HCEC 1CT (cell line): ENCODE measurements at regions not wholly inside any gene's neighbourhood (a gene's known extent, or its start where the extent isn't known, plus 50 kb on each side); places are given as distances from the start of the nearest gene placed in this dataset.
"Not testable (repeated sequence)": the region's sequence is repeated elsewhere in the genome, so short reads cannot be mapped to it uniquely, and the experiment has no call there.

Experiments
- DNase-seq: peaks from one replicate; pipeline ENCODE4 v3.0.0-alpha.2; 2017

DNA sequence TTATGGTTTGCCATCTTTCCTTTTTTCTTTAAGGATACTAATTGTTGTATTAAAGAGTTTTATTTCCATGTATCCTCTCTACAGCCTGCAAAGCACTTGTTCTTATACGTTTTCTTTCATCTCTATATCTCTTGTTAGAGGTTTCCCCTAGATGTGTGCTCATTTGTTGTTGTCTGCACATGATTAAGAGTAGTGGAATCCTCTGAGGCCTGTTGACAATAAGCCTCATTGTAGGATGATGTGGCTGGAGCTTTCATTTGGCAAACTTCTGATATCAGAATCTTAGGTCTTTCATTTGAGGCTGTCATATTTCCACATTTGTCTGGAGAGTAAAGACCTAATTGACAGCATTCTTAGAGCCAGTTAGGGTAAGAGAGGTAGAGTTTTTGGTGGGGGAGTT lies 506.0 kb downstream of the DIPK2A start:
- no peak for DNase-seq

DNA sequence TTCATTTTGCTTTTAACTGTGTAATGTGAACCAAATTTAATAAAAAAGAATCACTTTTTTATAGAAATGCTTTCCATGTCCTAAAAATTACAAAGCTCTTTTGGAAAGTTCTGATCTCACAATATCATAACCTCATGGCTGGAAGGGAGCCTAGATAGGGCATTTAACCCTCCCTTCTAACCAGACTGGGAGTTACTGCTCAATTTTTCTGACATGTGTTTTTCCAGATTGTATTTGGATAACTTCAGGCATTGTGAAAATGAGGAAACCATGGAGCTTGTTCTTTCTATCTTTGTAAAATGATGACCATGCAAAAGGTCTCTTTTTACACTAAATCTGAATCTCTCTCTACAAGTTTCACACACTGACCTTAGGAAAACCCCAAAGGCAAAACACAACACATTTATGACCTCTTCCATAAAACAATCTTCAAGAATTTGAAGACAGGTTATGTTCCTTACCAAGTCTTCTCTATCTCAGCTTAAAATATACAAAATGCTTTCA lies 508.8 kb downstream of the DIPK2A start:
- no peak for DNase-seq

DNA sequence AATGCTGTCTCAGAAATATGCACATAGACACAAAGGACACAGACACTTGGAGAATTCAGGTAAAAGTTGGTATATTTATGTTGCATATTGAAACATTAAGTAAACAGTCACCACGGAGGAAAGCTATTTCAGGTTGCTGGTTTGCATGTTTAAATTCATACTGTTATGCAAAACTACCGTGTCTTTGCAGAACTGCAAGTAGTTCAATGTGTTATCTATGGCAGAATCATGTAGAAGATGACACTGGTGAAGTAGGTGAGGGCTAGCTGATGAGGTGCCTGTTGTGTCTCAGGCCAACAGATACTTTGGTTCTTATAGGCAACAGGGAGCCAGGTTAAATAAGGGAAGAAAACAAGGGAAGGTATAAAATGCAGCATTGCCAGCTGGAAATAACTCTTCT lies 511.3 kb downstream of the DIPK2A start:
- no peak for DNase-seq

DNA sequence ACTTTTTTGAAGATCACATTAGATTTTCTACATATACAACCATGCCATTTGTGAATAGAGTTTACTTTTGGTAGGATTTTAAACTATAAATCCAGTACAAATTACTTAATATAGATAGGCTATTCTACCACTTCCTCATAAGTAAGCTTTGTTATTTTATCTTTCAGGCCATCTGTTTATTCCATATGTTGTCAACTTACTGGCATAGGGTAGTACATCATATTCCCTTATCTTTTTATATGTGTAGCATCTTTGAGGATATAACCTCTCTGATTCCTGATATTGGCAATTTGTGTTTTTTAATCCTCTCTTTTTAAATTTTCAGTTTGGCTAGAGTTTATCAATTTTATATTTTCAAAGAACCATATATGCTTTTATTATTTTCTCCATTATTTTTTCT lies 515.4 kb downstream of the DIPK2A start:
- no peak for DNase-seq

DNA sequence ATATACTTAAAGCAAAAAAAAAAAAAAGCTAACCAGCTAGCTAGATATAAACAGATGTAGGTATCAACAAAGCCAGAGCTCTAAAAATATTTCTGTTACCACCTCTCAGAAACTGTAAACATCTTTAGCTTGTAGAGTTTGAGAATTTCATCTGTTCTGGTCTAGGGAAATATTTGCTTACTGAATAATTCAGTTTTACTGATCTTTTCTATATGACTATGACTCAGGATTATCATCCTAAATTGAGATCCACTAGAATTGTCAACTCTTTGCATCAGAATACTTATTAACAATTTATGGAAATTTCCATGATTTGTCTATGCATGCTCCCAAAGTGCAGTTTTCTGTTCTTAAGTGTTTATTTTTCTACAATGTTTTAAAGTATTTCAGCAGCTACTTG lies 517.3 kb downstream of the DIPK2A start:
- DNase-seq, result no peak

DNA sequence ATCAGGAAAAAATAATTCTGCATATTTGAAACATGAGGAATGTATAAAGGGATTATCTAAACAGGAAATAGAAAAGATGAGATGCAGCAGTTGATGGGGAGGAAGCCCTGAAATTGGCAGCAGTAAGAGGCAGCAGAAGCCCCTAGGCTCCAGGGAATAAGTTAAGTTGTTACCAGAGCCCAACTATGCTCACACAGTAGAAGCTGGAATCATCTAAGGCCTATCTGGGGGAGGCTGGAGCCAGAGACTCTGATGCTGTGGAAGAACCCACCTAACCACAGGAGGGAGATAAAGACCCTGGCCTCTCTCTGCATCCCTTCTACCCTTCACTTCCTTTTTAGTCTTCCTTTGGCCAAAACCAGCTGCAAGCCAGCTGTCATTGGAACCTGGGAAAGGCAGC lies 519.7 kb downstream of the DIPK2A start:
- DNase-seq, result no peak

DNA sequence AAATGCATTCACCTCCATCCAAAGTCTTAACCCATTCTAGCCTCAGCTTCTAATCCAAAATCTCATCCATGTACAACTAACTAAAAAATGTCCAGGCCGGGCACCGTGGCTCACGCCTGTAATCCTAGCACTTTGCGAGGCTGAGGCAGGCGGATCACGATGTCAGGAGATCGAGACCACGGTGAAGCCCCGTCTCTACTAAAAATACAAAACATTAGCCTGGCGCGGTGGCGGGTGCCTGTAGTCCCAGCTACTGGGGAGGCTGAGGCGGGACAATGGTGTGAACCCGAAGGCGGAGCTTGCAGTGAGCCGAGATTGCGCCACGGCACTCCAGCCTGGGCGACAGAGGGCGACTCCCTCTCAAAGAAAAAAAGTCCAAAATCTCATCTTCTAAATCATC lies 523.0 kb downstream of the DIPK2A start:
- DNase-seq, result not testable (repeated sequence)

DNA sequence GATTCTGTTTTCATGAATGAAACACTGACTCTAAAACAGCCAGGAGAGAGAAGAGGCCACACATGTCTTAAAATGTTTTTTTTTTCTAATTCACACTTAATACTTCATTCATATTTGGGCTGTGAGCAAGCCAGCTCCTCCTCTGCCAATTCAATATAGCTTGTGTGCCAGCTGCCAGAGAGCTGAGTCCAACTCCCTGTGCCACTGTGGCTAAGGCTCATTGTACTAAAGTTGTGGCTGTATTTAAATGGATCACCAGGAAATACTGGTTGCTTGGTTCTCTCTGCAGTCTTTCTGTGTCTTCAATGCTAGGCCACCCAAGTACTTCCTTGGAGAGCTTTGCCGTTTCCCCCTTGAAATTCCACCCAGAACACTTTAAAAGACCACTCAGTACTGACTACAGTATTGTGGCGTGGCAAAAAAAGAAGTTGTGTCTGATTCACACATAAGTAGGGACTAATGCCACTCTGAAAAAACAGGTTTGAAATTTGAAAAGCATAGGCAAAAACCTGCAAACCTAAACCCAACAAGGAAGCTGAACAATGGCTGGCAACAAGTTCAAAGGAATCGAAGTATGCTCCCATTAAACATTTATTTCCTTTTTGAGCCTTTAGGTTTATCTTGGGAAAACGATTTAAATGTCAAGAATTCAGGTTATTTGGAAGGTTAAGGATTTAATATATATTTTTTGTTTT lies 524.7 kb downstream of the DIPK2A start:
- DNase-seq, result no peak

DNA sequence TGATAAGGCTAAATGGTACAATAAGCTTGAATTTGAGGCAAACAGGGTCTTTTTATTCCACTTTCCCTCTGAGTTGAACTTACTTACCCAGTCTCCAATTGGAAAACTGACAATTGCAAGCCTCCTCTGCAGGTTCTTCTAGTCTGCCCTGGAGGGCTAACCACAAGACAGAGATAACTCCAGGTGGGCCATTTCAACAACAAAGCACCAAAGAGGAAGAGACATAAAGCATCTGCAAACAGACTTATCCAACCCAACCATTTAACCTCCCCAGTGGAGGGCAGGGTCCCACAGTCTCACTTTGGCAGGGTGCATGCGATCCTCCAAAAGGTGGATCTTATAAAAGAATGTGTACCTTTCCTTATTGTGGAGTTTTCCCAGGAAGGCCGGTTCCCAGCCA lies 525.8 kb downstream of the DIPK2A start:
- no peak for DNase-seq

DNA sequence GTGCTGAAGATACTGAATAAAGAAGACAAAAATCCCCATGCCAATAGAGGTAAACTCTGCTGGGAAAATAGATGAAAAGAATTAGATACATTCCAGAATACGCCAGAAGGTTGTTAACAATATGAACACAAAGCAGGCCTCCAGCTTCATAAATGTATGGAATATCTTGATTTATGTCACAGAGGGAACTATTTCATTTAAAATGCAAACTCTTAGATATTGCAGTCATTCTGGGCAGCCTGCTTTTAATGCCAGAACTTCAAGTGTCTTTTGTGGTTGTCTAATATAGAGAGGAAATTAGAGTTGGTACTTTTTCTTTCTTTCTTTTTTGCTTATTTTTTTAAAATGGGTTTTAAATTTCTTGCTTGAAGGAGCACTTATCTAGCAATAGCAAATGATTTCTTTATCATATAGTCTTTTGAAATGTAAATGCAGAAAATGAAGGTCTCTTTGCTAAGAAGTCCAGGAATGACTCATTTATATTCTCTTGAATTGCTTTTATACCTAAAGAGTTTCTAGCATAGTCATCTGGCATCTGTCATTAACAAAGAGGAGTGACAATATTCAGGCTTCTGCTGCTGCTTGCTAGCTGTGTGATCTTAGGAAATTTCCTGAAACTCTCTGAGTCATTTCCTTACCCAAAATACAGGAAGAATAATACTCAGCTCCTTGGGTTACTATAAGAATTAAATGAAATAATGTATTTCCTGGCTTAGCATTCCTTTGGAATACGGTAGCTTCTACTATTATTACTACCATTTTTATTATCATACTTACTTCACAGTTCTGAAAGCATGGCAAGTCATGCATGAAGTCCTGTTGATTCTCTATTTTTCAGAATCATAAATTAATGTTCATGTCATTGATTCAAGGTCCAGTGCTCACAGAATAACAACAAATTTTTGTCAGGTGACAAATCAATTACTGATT lies 527.6 kb downstream of the DIPK2A start:
- DNase-seq, result no peak

DNA sequence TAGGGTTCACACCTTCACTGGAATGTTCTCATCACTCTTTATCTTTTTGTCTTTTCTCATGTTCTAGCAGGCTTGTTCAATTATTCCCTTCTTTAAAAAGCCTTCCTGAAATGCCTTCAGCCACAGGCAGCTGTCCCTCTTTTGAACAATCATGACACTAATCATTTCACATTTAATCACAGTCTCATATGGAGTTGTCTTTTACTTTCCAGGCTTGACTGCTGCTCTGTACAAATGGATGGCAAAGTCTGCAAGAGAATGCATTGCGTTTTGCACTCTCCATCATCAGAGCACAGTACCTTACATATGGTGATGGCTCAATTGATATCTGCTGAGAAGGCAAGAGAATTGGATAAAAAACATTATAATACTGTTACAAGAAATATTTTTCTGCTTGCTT lies 529.8 kb downstream of the DIPK2A start:
- no peak for DNase-seq

DNA sequence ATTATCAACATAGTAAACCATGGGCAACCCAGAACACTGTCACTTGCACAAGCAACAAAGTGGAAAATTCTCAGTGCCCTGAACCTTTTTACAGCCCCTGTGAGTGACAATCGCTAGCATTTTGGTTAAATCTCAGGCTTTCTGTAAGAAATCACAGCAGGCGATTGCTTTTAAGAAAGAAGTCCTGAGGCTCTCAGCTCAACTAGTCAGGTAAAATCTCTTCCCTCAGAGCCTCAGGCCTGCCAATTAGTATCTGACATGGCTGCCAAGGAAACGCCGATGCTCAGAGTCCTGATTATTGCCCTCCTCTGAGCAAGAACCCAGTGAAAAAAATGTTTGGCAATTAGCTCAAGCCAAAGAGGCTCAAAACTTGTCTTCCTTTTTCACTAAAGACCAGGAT lies 530.8 kb downstream of the DIPK2A start:
- DNase-seq, result no peak

DNA sequence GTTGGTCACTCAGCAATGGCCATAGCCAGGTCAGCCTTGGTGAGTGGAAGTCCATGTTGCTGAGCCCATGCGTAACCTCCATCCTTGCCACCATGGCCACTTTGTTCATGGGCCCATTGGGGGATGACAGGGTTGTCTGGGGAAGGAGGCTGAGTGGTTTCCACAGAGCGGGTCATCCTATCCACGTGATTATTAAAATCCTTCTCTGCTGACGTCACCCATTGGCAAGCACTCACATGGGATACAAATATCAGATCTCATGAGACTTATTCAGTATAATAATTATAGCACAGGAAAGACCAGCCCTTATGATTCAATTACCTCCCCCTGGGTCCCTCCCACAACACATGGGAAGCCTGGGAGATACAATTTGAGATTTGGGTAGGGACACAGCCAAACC lies 534.8 kb downstream of the DIPK2A start:
- DNase-seq, result not testable (repeated sequence)

DNA sequence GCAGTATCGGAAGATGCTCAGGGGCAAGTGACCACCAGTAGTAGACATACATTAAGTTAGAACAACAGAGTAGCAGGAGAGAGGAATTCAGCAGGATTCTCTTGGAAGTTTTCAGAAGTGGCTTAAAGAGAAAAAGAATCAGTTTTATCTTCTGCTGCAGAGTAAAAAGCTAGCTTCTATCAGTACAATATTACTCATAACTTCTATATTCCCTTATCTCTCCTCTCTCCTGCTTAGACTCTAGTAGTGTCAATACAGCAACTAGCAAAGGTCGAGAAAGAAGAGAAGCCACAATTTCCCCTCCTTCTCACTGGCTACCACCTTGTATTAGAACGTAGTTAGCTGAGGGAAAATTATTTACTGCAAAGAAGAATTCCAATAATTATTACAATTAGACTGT lies 539.7 kb downstream of the DIPK2A start:
- DNase-seq, result no peak

DNA sequence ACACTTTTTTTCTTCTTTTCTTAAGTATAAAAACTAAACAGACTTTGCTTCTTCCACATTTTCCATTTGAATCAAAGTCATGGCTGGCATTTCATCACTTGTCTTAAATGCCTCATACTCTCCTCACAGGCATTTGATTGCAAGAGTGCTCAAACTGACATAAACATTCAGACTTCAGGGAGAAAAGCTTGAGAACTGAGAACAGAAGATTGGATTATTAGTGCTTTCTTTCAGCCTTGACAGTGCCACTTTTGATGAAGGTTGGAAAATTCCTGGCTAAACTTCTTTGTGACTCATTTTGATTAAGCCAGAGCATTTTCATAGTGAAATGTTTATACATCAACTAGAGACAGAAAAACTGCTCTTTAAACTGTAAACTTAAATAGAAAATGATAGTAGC lies 544.4 kb downstream of the DIPK2A start:
- DNase-seq, result no peak

DNA sequence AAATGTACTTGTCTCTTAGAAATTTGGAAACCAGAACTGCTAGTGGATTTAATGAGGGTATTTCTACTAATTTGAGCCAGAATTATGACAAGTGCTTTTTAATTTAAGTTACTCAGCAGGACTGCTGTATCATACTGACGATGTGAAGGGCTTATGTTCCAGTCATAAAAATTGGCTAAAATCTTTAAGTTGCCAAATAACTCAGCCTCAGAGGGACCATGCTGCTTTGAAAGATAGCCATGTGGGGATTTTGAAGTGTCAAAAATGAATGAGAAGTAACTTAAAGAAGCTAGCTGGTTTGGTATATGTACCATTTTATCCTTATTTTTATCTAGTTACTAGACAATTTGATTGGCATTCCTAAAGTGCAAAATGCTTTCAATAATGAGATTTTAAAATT lies 545.0 kb downstream of the DIPK2A start:
- no peak for DNase-seq

DNA sequence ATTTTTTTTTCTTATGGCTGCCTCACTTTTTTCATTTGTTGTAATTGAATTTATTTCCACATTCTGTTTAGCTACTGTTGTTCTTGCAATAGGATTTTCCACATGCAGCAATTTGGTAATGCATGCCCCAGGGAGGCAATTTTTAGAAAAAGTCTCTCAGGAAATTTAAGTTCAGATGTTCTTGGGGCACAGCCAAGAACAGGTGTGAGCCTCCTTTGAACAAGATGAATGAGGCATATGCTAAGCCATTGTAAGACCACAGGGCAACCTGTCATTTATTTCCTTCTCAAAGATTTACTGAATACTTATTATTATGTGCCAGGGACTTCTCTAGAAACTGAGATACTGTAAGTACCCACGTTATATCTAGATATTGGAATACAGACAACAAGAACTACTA lies 549.5 kb downstream of the DIPK2A start:
- no peak for DNase-seq

DNA sequence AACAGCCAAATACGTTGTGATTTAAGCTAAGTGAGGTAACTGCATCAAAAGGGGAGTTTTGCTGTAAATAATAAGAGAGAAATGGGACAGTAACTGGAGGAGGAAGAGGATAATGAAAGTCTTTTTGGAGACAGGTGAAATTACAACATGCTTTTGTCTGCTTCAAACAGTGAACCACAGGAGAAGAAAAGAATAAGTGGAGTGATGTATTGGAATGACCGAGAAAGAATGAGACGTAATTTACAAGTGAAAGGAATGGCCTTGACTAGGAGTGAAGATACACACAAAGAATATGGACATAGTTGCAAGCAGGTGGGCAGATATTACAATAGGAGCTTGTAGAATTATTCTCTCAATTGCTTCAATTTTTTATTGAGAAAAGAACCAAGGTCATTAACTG lies 550.8 kb downstream of the DIPK2A start:
- DNase-seq, result no peak

DNA sequence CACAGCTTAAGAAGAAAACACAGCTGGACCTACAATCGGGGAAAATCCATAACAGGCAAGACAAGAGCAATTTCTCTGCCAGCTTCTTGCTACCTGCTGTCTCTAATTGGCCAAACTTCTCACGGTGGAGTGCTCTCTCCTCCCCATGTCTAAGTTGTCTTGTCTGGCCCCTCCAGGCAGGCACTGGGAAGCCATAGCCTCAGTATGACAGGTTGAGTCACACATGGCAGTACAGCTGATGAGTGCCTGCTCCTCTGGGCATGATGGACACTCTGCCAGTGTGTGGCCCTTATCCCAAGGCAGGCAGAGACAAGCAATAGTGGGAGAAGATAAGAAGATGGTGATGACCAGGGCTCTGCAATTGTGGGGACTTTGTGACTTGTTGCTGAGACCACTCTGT lies 551.8 kb downstream of the DIPK2A start:
- no peak for DNase-seq

DNA sequence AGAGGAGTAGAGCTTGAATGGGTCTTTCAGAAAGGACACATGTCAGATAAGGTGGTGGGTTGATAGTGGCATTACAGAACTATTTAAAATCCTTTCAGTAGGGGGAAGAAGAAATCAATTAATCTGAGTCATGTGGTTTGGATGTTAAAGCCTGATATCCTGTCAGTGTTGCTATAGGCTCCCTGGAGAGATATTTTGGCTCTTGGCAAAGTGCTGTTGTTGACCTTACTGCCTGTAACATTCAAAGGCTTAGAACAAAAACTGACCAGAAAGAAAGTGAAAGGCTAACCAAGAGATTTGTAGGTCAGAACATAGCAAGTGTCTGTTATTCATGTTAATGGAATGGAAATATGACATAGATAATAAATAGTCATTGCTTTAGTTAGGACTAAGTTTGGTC lies 552.9 kb downstream of the DIPK2A start:
- DNase-seq, result no peak

DNA sequence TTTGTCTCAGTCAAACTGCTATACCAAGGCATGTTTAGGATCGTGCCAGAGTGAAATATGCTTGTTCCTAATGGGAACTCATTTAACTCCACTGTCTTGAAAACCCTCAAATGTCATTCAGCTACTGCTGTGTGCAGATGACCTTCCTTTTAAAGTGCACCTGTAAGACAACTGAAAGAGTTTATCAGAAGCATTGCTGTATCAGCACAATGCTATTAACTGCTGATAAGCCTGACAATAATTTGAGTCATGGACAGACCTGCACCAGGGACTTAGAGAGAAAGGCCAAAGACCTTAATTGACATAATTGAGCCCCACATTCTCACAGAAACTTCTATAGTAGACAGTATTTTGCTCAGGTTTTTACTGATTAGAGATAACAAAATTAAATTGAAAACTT lies 557.9 kb downstream of the DIPK2A start:
- DNase-seq, result no peak

DNA sequence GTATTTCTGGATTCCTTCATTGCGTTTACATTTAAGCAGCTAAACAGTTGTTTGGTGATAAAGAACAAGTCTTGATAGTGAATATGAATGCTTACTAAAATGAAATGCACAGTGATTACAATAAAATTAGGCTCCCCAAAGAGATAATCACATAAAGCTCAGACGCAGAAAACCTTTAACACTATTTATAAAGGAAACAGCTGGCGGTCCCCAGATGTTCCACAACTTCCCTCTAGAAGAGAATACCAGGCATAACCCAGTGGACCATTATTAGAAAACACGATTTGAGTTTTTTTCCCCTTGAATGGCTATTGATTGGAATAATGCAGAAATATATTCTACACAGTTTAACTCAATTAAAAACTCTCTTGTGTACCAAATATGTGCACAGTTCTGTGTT lies 573.2 kb downstream of the DIPK2A start:
- no peak for DNase-seq

DNA sequence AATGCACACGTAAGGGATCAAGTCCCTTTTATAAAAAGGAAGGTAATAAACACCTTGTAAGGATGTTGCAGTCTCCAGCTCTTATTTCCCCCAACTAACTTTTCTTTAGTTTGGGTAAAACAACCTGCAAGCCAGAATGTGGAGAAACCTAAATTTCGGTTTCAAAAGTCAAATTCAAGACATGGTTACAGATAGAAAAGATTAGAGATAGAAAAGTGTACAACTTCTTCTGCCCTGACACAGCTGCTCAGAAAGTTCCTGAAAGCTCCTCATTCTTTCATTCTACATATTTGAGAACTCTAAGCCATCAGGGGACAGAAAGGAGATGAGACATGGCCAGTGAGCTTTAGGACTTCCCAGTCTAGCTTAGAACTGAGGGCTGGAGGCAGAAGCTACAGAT lies 574.9 kb downstream of the DIPK2A start:
- DNase-seq, result no peak

DNA sequence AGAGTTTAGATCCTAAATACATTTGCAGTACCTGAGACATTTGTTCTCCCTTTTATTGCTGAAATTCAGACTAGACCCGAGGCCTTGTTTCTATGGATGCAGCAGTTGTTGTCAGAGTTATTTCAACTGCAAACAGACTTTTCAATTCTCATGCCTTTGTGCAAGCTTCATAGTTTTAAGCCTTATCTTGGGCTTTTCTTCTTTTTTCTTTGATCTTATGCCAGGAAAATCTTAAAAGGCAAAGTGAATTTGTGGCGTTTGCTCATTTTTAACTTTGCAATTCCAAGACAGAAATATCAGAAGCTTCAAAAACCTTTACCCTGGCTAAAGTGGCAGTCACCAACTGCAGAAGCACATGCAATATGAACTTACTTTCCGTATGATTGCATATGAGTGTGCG lies 576.7 kb downstream of the DIPK2A start:
- DNase-seq, result no peak
